Natural killer cell (primary cell): ENCODE measurements at regions not wholly inside any gene's neighbourhood (a gene's known extent, or its start where the extent isn't known, plus 50 kb on each side); places are given as distances from the start of the nearest gene placed in this dataset.

Experiments used
- ATAC-seq, 3 donors: fragments of 150-1000 bp in 2 of 3; fragments of 200-7000 bp in 1 of 3; cut with Tn5 transposase; 1 replicate in 1 of 3; 2 replicates in 2 of 3; pipeline ENCODE4 v1.10.0; 2021; ENCODE audit warnings: mild to moderate bottlenecking in 2 of 3, moderate library complexity in 2 of 3
- DNase-seq, 2 donors: peaks; one replicate each; pipeline versions ENCODE4 v3.0.0 to v3.0.0-alpha.2; 2013 to 2021; ENCODE audit warnings: mixed read lengths in 1 of 2
- H3K27ac ChIP-seq: one replicate; pipeline ENCODE4 v1.5.1; 2013; ENCODE audit warnings: mild to moderate bottlenecking, low read length
- H3K27me3 ChIP-seq: one replicate; pipeline ENCODE4 v1.6.1; 2013; ENCODE audit warnings: low read length; ENCODE audit not compliant: control insufficient read depth, insufficient read depth
- H3K36me3 ChIP-seq: one replicate; pipeline ENCODE4 v1.6.1; 2013; ENCODE audit warnings: low read length; ENCODE audit not compliant: control insufficient read depth, insufficient read depth
- H3K4me1 ChIP-seq: one replicate; pipeline ENCODE4 v1.6.1; 2013; ENCODE audit warnings: low read length; ENCODE audit not compliant: control insufficient read depth, insufficient read depth
- H3K4me3 ChIP-seq: one replicate; pipeline ENCODE4 v1.5.1; 2013; ENCODE audit warnings: low read length
- H3K9me3 ChIP-seq: one replicate; pipeline ENCODE4 v1.6.1; 2013; ENCODE audit warnings: low read length; ENCODE audit not compliant: control insufficient read depth, insufficient read depth
- H3K27ac Mint-ChIP-seq, 2 donors: one replicate each; pipeline ENCODE4 v1.8.0; 2022; ENCODE audit warnings: mild to moderate bottlenecking in 2 of 2, mixed read lengths in 2 of 2, moderate library complexity in 1 of 2
- H3K27me3 Mint-ChIP-seq, 2 donors: one replicate each; pipeline ENCODE4 v1.8.0; 2022; ENCODE audit warnings: low read depth in 2 of 2, mixed read lengths in 2 of 2
- H3K36me3 Mint-ChIP-seq: one replicate; pipeline ENCODE4 v1.8.0; 2022; ENCODE audit warnings: mixed read lengths
- H3K4me1 Mint-ChIP-seq, 2 donors: one replicate each; pipeline ENCODE4 v1.8.0; 2022; ENCODE audit warnings: mixed read lengths in 2 of 2
- H3K4me3 Mint-ChIP-seq: one replicate; pipeline ENCODE4 v1.8.0; 2022; ENCODE audit warnings: mild to moderate bottlenecking, moderate library complexity, mixed read lengths
- H3K9me3 Mint-ChIP-seq, 2 donors: one replicate each; pipeline ENCODE4 v1.8.0; 2022; ENCODE audit warnings: mixed read lengths in 2 of 2
- WGBS: methylation state at CpG from one replicate; pipeline ENCODE4 v1.1.7; 2013; ENCODE audit warnings: missing lambda C conversion rate; ENCODE audit not compliant: insufficient coverage; 5-methylcytosine and 5-hydroxymethylcytosine counted together
- intact Hi-C: fragments of 100-400 bp; cut with micrococcal nuclease; formaldehyde crosslinking; loops from one replicate; pipeline ENCODE4 v1.14.2; 2022
- TF ChIP-seq, protein P1 (sequence below): fragments of 200-600 bp; IDR thresholded peaks from one replicate; pipeline ENCODE4 v1.8.0; 2022; ENCODE audit warnings: antibody characterized with exemption

- Mint-ChIP-seq H3K27ac (no peak overlapping the region), H3K9me3 (peaks cover 0 to 2% of the 10 kb centered on the region in 2 donors), H3K4me3 (no peak overlapping the region), H3K4me1 (no peaks in the 10 kb centered on the region), H3K36me3 (no peaks in the 10 kb centered on the region), H3K27me3 (peaks cover 0 to 7% of the 10 kb centered on the region in 2 donors)
- DNase-seq (no peak), ATAC-seq (no peak)
- WGBS, result 83% methylated on average over 2 of the region's 2 CpGs
- Histone ChIP-seq H3K36me3 (no peaks in the 10 kb centered on the region), H3K27me3 (no peaks in the 10 kb centered on the region), H3K27ac (no peak overlapping the region), H3K9me3 (no peaks in the 10 kb centered on the region), H3K4me1 (peaks cover 6% of the 10 kb centered on the region), H3K4me3 (no peak overlapping the region)
- TF ChIP-seq, protein P1, sequence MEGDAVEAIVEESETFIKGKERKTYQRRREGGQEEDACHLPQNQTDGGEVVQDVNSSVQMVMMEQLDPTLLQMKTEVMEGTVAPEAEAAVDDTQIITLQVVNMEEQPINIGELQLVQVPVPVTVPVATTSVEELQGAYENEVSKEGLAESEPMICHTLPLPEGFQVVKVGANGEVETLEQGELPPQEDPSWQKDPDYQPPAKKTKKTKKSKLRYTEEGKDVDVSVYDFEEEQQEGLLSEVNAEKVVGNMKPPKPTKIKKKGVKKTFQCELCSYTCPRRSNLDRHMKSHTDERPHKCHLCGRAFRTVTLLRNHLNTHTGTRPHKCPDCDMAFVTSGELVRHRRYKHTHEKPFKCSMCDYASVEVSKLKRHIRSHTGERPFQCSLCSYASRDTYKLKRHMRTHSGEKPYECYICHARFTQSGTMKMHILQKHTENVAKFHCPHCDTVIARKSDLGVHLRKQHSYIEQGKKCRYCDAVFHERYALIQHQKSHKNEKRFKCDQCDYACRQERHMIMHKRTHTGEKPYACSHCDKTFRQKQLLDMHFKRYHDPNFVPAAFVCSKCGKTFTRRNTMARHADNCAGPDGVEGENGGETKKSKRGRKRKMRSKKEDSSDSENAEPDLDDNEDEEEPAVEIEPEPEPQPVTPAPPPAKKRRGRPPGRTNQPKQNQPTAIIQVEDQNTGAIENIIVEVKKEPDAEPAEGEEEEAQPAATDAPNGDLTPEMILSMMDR, result no peak
- intact Hi-C loops, result no loop called here
These were observed 220.1 kb downstream of the FOXO1 start for GRCh38 chr13:40446365-40446764.

DNA sequence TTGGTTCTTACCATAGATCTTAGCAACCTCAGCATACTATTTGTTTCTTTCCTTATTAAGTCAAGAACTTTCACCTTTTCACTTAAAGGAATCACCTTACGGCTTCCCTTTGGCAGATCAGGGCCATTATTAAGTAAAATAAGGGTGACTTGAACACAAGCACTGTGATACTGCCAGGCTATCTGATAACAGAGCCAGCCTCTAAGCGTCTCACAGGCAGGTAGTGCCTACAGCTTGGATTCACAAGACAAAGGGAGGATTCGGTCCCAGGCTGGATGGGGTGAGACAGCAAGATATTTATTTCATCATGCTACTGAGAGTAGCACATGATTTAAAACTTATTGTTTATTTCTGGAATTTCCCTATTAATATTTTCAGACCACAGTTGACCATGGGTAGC is 218.6 kb downstream of the FOXO1 start:
- no peak overlapping the region for H3K4me3 Mint-ChIP-seq
- Histone ChIP-seq H3K27me3 (no peaks in the 10 kb centered on the region), H3K9me3 (no peaks in the 10 kb centered on the region), H3K4me1 (peaks cover 6% of the 10 kb centered on the region), H3K36me3 (no peaks in the 10 kb centered on the region), H3K27ac (no peak overlapping the region), H3K4me3 (no peak overlapping the region)
- intact Hi-C loops, result no loop called here
- H3K9me3 Mint-ChIP-seq, result peaks cover 0 to 2% of the 10 kb centered on the region in 2 donors
- no peaks in the 10 kb centered on the region for H3K36me3 Mint-ChIP-seq
- H3K4me1 Mint-ChIP-seq, result no peaks in the 10 kb centered on the region
- DNase-seq, result no peak
- no peak overlapping the region for H3K27ac Mint-ChIP-seq
- 95% methylated on average over 3 of the region's 3 CpGs for WGBS
- ATAC-seq, result no peak
- H3K27me3 Mint-ChIP-seq, result peaks cover 0 to 7% of the 10 kb centered on the region in 2 donors
- TF ChIP-seq, protein P1, result no peak

DNA sequence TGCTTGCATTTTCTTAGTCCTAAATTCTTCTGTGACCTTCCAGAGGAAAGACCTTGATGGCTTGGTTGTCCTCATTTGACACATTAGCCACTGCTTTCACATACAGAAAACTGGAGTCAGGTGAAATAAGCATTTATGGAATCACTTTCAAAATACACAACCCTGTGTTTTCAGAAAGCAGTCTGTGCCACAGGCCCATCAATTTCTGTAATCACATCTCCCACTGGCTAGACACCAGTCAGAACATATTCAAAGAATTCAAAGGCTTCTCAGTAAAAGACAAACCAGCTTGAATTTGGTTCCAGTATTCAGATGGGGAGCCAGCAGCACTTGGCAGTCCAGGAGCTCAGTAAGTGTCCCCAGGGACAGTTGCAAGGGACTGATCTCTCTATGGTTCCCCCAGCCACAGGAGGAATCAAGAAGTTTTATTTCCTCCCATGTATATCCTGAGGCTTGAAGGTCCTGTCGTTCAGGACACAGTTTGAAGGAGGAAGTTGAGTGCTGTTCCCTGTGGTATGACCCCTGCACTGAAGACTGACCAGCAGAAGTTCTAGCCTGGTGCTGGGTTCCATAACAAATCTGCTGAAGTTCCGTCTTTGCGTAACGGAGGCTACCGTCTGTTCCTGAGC is 214.3 kb downstream of the FOXO1 start:
- H3K27ac Mint-ChIP-seq, result no peak overlapping the region
- peaks cover 0 to 2% of the 10 kb centered on the region in 2 donors for H3K9me3 Mint-ChIP-seq
- no peak for ATAC-seq
- no peaks in the 10 kb centered on the region for H3K36me3 ChIP-seq
- TF ChIP-seq, protein P1, result no peak
- H3K4me1 ChIP-seq, result no peaks in the 10 kb centered on the region
- H3K4me3 Mint-ChIP-seq, result no peak overlapping the region
- H3K4me3 ChIP-seq, result no peak overlapping the region
- H3K4me1 Mint-ChIP-seq, result no peaks in the 10 kb centered on the region
- H3K9me3 ChIP-seq, result no peaks in the 10 kb centered on the region
- WGBS, result 80% methylated on average over 5 of the region's 5 CpGs
- no peak for DNase-seq
- H3K27ac ChIP-seq, result no peak overlapping the region
- intact Hi-C loops, result no loop called here
- no peaks in the 10 kb centered on the region for H3K36me3 Mint-ChIP-seq
- no peaks in the 10 kb centered on the region for H3K27me3 Mint-ChIP-seq
- no peaks in the 10 kb centered on the region for H3K27me3 ChIP-seq

- WGBS, result 98% methylated on average over 2 of the region's 3 CpGs
- Mint-ChIP-seq H3K4me3 (no peak overlapping the region), H3K27ac (no peak overlapping the region), H3K9me3 (peaks cover 0 to 2% of the 10 kb centered on the region in 2 donors), H3K36me3 (no peaks in the 10 kb centered on the region), H3K27me3 (no peaks in the 10 kb centered on the region), H3K4me1 (no peaks in the 10 kb centered on the region)
- Histone ChIP-seq H3K27ac (no peak overlapping the region), H3K4me3 (no peak overlapping the region), H3K27me3 (no peaks in the 10 kb centered on the region), H3K36me3 (no peaks in the 10 kb centered on the region), H3K9me3 (no peaks in the 10 kb centered on the region), H3K4me1 (no peaks in the 10 kb centered on the region)
- intact Hi-C loops, result no loop called here
- TF ChIP-seq, protein P1, result no peak
- DNase-seq (no peak), ATAC-seq (no peak)
These were observed 213.6 kb downstream of the FOXO1 start for GRCh38 chr13:40452741-40453334.
